ENCODE measurements at regions not wholly inside any gene's neighbourhood (a gene's known extent, or its start where the extent isn't known, plus 50 kb on each side); places are given as distances from the start of the nearest gene placed in this dataset.

DNA sequence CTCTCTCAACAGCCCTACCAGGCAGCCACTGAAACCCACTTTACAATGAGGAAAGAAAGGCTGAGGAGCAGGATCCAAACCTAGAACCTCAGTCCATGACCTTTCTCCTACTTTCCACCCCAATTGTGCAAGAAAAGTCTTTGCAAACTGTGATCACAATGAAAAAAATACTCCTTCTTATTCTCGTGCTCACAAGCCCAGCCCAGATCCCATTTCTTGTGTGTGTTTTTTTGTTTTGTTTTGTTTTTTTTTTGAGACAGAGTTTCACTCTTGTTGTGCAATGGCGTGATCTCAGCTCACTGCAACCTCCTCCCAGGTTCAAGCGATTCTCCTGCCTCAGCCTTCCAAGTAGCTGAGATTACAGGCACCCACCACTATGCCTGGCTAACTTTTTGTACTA lies 97.7 kb downstream of the CRYAA start:
- DNase-seq (ENCODE audit: low spot score), result no peak
- H3K27ac ChIP-seq, result peak overlapping the region in 1 of 2 donors; percentile 57
- H3K4me3 ChIP-seq, result no peak overlapping the region
- TF ChIP-seq, protein P1, sequence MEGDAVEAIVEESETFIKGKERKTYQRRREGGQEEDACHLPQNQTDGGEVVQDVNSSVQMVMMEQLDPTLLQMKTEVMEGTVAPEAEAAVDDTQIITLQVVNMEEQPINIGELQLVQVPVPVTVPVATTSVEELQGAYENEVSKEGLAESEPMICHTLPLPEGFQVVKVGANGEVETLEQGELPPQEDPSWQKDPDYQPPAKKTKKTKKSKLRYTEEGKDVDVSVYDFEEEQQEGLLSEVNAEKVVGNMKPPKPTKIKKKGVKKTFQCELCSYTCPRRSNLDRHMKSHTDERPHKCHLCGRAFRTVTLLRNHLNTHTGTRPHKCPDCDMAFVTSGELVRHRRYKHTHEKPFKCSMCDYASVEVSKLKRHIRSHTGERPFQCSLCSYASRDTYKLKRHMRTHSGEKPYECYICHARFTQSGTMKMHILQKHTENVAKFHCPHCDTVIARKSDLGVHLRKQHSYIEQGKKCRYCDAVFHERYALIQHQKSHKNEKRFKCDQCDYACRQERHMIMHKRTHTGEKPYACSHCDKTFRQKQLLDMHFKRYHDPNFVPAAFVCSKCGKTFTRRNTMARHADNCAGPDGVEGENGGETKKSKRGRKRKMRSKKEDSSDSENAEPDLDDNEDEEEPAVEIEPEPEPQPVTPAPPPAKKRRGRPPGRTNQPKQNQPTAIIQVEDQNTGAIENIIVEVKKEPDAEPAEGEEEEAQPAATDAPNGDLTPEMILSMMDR (IDR thresholded peaks at IDR 0.05), result no peak

DNA sequence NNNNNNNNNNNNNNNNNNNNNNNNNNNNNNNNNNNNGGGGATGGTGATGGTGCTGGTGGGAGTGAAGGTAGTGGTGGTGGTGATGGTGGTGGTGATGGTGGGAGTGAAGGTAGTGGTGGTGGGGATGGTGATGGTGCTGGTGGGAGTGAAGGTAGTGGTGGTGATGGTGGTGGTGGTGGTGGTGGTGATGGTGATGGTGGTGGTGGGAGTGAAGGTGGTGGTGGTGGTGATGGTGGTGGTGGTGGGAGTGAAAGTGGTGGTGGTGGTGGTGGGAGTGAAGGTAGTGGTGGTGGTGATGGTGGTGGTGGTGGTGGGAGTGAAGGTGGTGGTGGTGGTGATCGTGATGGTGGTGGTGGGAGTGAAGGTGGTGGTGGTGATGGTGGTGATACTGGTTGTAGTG lies 93.6 kb downstream of the CRYAA start:
- peak; percentile 85 for DNase-seq (ENCODE audit: low spot score)
- H3K4me3 ChIP-seq, result no peak overlapping the region
- no peak overlapping the region for H3K27ac ChIP-seq
- TF ChIP-seq, protein P1 (IDR thresholded peaks at IDR 0.05), result no peak

All from coronary artery (tissue), 2 donors.